Stimulated activated CD4-positive, alpha-beta T cell treated with anti-CD3 and anti-CD28 coated beads, TNF-alpha, amount 100 ng/mL, for 1 hour (primary cell): ENCODE measurements at regions not wholly inside any gene's neighbourhood (a gene's known extent, or its start where the extent isn't known, plus 50 kb on each side); places are given as distances from the start of the nearest gene placed in this dataset.

Source experiments
- DNase-seq, 3 donors: peaks; one replicate each; pipeline ENCODE4 v3.0.0-alpha.2; 2020; ENCODE audit warnings: low read depth in 3 of 3, low spot score in 1 of 3

DNA sequence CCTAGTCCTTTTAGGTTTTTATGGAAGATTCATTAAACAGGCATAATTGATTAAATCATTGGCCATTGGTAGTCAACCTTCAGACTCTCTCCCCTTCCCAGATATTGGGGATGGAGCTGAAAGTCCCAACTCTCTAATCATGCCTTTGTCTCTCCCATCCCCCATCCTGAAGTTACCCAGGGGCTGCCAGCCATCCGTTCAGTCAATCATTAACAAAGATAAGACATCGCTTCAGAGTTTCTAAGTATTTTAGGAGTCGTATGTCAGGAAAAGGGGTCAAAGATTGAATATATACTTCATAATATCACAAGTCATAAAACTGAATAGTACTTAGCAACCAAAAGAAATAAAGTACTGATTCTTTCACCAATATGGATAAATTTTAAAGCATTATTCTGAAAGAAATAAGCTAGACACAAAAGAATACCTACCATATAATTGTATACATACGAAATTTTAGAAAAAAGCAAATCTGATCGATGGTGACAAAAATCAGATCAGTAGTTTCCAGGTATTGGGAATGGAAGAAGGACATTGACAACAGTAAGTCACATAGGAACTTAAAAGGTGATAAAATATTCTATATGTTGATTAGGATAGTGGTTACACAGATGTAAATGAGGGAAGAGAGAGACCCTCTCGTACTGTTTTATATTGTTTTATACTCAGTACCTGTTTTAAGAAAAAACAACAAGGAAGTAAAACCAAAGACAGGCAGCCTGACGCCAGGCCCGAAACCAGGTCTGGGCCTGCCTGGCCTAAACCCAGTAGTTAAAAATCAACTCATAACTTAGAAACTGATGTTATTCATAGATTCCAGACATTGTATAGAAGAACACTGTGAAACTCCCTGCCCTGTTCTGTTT lies 414.4 kb downstream of the DAD1 start:
- no peak for DNase-seq

- no peak for DNase-seq
Measured at GRCh38 chr14:22168092-22168955, 420.7 kb downstream of the DAD1 start.

DNA sequence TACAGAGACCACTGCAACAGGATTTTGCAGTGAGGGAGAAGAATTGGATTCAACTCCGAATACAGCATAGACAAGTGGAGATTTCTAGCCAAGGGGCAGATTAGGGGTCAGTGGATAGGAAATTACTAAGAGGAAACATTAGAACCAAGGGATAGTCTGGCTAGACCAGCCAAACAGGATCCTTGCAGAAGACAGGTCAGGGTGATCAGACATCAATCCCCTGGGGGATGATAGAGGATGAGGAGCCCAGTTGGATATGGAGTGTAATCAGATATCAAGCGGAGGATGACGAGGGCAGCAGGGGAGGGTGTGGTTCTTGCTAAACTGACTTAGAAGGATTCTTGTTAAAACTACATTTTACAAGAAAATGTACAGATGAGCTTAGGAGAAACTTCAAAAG lies 424.4 kb downstream of the DAD1 start:
- no peak for DNase-seq

GRCh38 chr14:22163051-22163450 lies 426.0 kb downstream of the DAD1 start:
- DNase-seq, result no peak

DNA sequence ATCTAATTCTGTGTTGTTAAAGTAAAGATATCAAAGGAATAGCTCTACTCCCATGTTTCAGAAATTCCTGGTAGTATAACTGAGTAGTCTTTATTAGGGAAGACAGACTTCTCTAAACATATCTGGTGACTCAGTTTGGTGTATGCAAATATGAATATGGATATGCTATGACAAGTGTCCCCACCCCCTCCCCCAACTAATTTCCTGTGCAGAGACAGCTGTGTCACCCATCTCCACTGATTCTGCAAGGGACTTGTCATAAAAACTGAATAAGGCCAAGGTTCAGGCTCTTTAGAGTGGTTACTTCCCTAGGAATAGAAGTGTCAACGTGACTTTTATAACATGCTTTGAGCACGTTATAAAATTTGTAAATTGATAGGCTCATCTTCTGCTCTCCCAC lies 429.1 kb downstream of the DAD1 start:
- no peak for DNase-seq

GRCh38 chr14:22159099-22159498 lies 429.9 kb downstream of the DAD1 start:
- no peak for DNase-seq

- no peak for DNase-seq
Measured at GRCh38 chr14:22158560-22158959, 430.5 kb downstream of the DAD1 start.

DNA sequence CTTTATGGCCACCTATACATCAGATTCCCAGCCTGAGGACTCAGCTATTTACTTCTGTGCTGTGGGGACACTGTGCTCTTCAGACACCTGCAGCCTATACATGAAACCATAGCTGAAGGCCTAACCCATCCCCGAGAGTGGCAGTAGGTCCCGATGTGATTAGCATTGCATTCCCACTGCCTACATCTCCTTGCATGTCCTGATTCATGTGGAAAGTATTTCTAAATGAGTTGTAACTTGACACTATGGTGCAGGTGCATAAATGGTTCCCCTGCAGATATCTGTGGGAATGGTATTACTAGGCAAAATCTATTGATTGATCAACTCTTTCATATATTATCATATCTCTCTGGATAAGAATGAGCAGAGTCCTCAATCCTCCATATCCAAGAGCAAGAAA lies 433.5 kb downstream of the DAD1 start:
- DNase-seq, result no peak

- DNase-seq, result no peak
Measured at GRCh38 chr14:22152903-22153302, 436.1 kb downstream of the DAD1 start.

- no peak for DNase-seq
Measured at GRCh38 chr14:22152161-22152870, 436.7 kb downstream of the DAD1 start.

DNA sequence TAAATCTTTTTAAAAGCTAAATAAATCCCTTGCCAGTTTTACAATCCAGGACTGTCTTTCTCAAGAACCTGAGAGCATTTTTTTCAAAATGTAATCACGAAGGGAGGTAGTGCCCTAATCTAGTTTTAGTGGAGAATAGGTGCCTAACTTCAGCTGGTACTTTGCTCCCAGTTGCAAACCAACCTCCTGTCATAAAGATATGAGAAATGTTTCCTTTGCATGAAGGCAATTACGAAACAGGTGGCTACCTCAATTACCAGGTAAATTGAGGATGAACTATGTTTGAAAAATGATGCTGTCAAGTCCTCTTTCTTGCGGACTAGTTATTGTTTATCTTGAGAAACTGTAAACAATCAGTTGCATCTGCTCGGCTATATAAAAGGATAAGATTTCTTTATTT lies 437.9 kb downstream of the DAD1 start:
- no peak for DNase-seq

DNA sequence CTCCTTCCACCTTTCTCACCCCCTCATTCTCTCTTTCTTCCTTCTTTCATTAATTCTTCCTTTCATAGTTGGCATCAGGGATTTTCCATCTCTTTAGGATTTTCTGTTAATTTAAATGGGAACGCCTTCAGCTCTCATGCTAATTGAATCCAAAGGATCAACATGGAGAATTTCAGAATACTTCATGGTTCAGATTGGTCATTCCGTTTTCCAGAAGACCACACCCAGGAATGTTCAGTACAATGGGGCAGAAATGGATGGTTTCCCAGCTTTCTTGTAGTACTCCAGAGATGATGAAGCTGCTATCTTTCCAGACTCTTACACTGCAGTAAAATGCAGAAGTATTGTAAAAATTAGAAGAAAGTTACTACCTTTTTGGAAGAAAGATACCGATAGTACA lies 440.0 kb downstream of the DAD1 start:
- DNase-seq, result no peak

GRCh38 chr14:22147716-22148115 lies 441.3 kb downstream of the DAD1 start:
- DNase-seq, result no peak

- no peak for DNase-seq
Measured at GRCh38 chr14:22143363-22143762, 445.7 kb downstream of the DAD1 start.

DNA sequence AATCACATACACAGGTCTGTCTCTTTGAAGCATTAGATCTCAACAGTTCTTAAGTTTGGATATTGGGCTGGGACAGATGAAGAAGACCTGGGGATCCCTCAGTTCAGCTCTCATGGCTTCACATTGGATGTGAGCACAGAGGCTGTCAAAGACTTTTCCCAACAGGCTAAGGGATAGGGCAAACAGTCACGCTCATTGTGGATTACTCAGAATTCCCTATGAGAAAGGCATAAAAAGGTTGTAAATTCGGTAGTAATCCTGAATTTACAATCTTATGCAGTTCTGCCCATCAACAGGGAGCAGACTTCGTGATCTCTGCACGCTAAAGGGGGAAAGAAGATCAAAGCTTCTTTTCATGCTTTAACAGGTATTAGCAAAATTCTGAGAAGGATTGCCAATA lies 448.4 kb downstream of the DAD1 start:
- no peak for DNase-seq

GRCh38 chr14:22131749-22132476 lies 457.1 kb downstream of the DAD1 start:
- peak in 1 of 3 donors; percentile 3 for DNase-seq

DNA sequence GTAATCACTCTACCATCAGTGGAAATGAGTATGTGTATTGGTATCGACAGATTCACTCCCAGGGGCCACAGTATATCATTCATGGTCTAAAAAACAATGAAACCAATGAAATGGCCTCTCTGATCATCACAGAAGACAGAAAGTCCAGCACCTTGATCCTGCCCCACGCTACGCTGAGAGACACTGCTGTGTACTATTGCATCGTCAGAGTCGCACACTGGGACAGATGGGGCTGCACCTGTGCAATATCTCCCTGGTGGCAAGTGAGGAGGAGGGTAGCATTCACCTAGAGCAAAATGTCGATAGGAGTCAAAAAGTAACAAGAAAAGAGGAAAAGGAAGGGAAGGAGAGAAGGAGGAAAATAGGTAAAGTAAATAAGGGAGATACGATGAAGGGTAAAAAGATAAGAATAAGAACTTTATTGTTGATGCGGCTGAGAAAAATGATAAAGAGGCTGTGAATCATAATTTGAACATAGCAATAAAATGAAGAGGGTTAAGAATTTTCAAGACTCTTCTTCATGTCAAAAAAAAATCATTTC lies 450.5 kb upstream of the OR4E1 start:
- no peak for DNase-seq

- no peak for DNase-seq
Measured at GRCh38 chr14:22122829-22123560, 449.4 kb upstream of the OR4E1 start.

- DNase-seq, result no peak
Measured at GRCh38 chr14:22122227-22122818, 448.7 kb upstream of the OR4E1 start.
